HEK293 (cell line): ENCODE measurements at regions not wholly inside any gene's neighbourhood (a gene's known extent, or its start where the extent isn't known, plus 50 kb on each side); places are given as distances from the start of the nearest gene placed in this dataset.

ENCODE experiments used
- ZBTB7A ChIP-seq: fragments of 450-650 bp; formaldehyde crosslinking; IDR thresholded peaks from 2 replicates; pipeline ENCODE4 v1.5.1; 2016; ENCODE audit warnings: low read depth, missing biosample characterization, missing genetic modification characterization
- ZNF324 ChIP-seq: fragments of 450-650 bp; formaldehyde crosslinking; IDR thresholded peaks from 2 replicates; pipeline ENCODE4 v1.5.1; 2016; ENCODE audit warnings: missing biosample characterization, missing genetic modification characterization
- TF ChIP-seq, protein P1 (sequence below): fragments of 450-650 bp; formaldehyde crosslinking; IDR thresholded peaks from 2 replicates; pipeline ENCODE4 v1.5.1; 2016; ENCODE audit warnings: missing biosample characterization, missing genetic modification characterization
- TF ChIP-seq, protein P2 (sequence below): fragments of 450-650 bp; formaldehyde crosslinking; IDR thresholded peaks from 2 replicates; pipeline ENCODE4 v1.5.1; 2016; ENCODE audit warnings: missing biosample characterization, missing genetic modification characterization
- TF ChIP-seq, protein P3 (sequence below): fragments of 450-650 bp; formaldehyde crosslinking; IDR thresholded peaks from 2 replicates; pipeline ENCODE4 v1.5.0; 2017; ENCODE audit warnings: missing biosample characterization, missing genetic modification characterization, borderline replicate concordance
- TF ChIP-seq, protein P4 (sequence below): fragments of 450-650 bp; formaldehyde crosslinking; IDR thresholded peaks from 2 replicates; pipeline ENCODE4 v1.5.1; 2016; ENCODE audit warnings: missing biosample characterization, missing genetic modification characterization
- TF ChIP-seq, protein P5 (sequence below): fragments of 450-650 bp; formaldehyde crosslinking; IDR thresholded peaks from 2 replicates; pipeline ENCODE4 v1.5.1; 2016; ENCODE audit warnings: missing biosample characterization, missing genetic modification characterization

DNA sequence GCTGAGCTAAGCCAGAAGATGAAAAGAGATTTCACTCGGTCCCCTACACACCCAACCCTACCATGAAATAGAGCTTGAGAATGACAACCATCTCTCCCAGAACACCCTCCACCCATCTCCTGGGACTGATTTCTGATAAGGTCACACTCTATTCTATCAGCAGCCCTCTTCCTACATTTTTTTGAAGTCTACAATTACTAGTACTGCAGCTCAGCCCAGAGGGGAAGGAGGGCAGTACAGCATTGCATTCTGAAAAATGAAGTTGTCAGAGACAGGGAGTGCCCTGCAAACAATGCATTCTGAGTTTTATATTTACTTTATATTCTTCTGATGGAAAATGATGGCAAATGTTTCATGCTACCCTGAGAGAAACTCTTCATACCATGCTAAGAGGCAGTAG lies 318.5 kb downstream of the BCAT1 start:
- TF ChIP-seq, protein P1, sequence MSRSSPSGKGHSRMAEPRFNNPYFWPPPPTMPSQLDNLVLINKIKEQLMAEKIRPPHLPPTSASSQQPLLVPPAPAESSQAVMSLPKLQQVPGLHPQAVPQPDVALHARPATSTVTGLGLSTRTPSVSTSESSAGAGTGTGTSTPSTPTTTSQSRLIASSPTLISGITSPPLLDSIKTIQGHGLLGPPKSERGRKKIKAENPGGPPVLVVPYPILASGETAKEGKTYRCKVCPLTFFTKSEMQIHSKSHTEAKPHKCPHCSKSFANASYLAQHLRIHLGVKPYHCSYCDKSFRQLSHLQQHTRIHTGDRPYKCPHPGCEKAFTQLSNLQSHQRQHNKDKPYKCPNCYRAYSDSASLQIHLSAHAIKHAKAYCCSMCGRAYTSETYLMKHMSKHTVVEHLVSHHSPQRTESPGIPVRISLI: no peak
- TF ChIP-seq, protein P2, sequence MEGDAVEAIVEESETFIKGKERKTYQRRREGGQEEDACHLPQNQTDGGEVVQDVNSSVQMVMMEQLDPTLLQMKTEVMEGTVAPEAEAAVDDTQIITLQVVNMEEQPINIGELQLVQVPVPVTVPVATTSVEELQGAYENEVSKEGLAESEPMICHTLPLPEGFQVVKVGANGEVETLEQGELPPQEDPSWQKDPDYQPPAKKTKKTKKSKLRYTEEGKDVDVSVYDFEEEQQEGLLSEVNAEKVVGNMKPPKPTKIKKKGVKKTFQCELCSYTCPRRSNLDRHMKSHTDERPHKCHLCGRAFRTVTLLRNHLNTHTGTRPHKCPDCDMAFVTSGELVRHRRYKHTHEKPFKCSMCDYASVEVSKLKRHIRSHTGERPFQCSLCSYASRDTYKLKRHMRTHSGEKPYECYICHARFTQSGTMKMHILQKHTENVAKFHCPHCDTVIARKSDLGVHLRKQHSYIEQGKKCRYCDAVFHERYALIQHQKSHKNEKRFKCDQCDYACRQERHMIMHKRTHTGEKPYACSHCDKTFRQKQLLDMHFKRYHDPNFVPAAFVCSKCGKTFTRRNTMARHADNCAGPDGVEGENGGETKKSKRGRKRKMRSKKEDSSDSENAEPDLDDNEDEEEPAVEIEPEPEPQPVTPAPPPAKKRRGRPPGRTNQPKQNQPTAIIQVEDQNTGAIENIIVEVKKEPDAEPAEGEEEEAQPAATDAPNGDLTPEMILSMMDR: no peak
- no peak for TF ChIP-seq ZNF324 (tag by site-specific recombination)
- TF ChIP-seq ZBTB7A: no peak
- TF ChIP-seq, protein P3, sequence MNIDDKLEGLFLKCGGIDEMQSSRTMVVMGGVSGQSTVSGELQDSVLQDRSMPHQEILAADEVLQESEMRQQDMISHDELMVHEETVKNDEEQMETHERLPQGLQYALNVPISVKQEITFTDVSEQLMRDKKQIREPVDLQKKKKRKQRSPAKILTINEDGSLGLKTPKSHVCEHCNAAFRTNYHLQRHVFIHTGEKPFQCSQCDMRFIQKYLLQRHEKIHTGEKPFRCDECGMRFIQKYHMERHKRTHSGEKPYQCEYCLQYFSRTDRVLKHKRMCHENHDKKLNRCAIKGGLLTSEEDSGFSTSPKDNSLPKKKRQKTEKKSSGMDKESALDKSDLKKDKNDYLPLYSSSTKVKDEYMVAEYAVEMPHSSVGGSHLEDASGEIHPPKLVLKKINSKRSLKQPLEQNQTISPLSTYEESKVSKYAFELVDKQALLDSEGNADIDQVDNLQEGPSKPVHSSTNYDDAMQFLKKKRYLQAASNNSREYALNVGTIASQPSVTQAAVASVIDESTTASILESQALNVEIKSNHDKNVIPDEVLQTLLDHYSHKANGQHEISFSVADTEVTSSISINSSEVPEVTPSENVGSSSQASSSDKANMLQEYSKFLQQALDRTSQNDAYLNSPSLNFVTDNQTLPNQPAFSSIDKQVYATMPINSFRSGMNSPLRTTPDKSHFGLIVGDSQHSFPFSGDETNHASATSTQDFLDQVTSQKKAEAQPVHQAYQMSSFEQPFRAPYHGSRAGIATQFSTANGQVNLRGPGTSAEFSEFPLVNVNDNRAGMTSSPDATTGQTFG (tag by site-specific recombination): no peak
- TF ChIP-seq, protein P4, sequence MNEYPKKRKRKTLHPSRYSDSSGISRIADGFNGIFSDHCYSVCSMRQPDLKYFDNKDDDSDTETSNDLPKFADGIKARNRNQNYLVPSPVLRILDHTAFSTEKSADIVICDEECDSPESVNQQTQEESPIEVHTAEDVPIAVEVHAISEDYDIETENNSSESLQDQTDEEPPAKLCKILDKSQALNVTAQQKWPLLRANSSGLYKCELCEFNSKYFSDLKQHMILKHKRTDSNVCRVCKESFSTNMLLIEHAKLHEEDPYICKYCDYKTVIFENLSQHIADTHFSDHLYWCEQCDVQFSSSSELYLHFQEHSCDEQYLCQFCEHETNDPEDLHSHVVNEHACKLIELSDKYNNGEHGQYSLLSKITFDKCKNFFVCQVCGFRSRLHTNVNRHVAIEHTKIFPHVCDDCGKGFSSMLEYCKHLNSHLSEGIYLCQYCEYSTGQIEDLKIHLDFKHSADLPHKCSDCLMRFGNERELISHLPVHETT (tag by site-specific recombination): no peak
- TF ChIP-seq, protein P5, sequence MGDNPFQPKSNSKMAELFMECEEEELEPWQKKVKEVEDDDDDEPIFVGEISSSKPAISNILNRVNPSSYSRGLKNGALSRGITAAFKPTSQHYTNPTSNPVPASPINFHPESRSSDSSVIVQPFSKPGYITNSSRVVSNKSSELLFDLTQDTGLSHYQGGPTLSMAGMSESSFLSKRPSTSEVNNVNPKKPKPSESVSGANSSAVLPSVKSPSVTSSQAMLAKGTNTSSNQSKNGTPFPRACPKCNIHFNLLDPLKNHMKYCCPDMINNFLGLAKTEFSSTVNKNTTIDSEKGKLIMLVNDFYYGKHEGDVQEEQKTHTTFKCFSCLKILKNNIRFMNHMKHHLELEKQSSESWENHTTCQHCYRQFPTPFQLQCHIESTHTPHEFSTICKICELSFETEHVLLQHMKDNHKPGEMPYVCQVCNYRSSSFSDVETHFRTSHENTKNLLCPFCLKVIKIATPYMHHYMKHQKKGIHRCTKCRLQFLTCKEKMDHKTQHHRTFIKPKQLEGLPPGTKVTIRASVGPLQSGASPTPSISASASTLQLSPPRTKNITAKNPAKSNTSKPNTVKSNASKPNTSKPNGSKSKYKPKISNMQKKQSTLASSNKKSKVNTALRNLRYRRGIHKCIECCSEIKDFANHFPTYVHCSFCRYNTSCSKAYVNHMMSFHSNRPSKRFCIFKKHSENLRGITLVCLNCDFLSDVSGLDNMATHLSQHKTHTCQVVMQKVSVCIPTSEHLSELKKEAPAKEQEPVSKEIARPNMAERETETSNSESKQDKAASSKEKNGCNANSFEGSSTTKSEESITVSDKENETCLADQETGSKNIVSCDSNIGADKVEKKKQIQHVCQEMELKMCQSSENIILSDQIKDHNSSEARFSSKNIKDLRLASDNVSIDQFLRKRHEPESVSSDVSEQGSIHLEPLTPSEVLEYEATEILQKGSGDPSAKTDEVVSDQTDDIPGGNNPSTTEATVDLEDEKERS (tag by site-specific recombination): no peak
